Astrocyte (in vitro differentiated cells and primary cell): ENCODE measurements at regions not wholly inside any gene's neighbourhood (a gene's known extent, or its start where the extent isn't known, plus 50 kb on each side); places are given as distances from the start of the nearest gene placed in this dataset.

ENCODE experiments used
- DNase-seq: peaks from one replicate; pipeline ENCODE4 v3.0.0-alpha.2; 2010; ENCODE audit warnings: low read depth
- FAIRE-seq: peaks from 2 replicates; lab custom pipeline; 2011; peaks lifted over from hg19 to GRCh38; lab: Jason Lieb, UNC
- H2AFZ ChIP-seq: 2 replicates; pipeline ENCODE4 v1.6.0; 2012; ENCODE audit warnings: low read depth, low read length, inconsistent platforms
- H3K27ac ChIP-seq: 2 replicates; pipeline ENCODE4 v1.5.1; 2011; ENCODE audit warnings: low read depth, low read length, inconsistent platforms
- H3K27me3 ChIP-seq: 2 replicates; pipeline ENCODE4 v1.6.0; 2011; ENCODE audit warnings: low read length, inconsistent platforms; ENCODE audit not compliant: insufficient read depth
- H3K36me3 ChIP-seq: 2 replicates; pipeline ENCODE4 v1.5.1; 2011; ENCODE audit warnings: low read length, inconsistent platforms; ENCODE audit not compliant: insufficient read depth
- H3K4me1 ChIP-seq: 2 replicates; pipeline ENCODE4 v1.5.1; 2011; ENCODE audit warnings: low read length, inconsistent platforms; ENCODE audit not compliant: insufficient read depth
- H3K4me2 ChIP-seq: 2 replicates; pipeline ENCODE4 v1.6.0; 2012; ENCODE audit warnings: low read length, inconsistent platforms
- H3K4me3 ChIP-seq: 2 replicates; pipeline ENCODE4 v1.5.1; 2011; ENCODE audit warnings: low read depth, mild to moderate bottlenecking, low read length, inconsistent platforms; ENCODE audit not compliant: insufficient read depth
- H3K79me2 ChIP-seq: 2 replicates; pipeline ENCODE4 v1.6.0; 2012; ENCODE audit warnings: mild to moderate bottlenecking, low read length, inconsistent platforms; ENCODE audit not compliant: insufficient read depth
- H3K9ac ChIP-seq: 2 replicates; pipeline ENCODE4 v1.6.0; 2012; ENCODE audit warnings: mild to moderate bottlenecking, low read length, inconsistent platforms
- H3K9me3 ChIP-seq: 2 replicates; pipeline ENCODE4 v1.5.1; 2012; ENCODE audit warnings: low read depth, mild to moderate bottlenecking, low read length, inconsistent platforms; ENCODE audit not compliant: insufficient read depth
- H4K20me1 ChIP-seq: 2 replicates; pipeline ENCODE4 v1.6.0; 2012; ENCODE audit warnings: low read length, inconsistent platforms; ENCODE audit not compliant: insufficient read depth
- H3K27ac Mint-ChIP-seq: one replicate; pipeline ENCODE4 v1.8.0; 2021; ENCODE audit warnings: mild to moderate bottlenecking, mixed read lengths; ENCODE audit not compliant: unreplicated experiment
- H3K27me3 Mint-ChIP-seq: one replicate; pipeline ENCODE4 v1.8.0; 2021; ENCODE audit warnings: low read depth, mixed read lengths; ENCODE audit not compliant: unreplicated experiment
- H3K36me3 Mint-ChIP-seq: one replicate; pipeline ENCODE4 v1.8.0; 2021; ENCODE audit warnings: low read depth, mixed read lengths; ENCODE audit not compliant: unreplicated experiment
- H3K4me1 Mint-ChIP-seq: one replicate; pipeline ENCODE4 v1.8.0; 2021; ENCODE audit warnings: low read depth, mixed read lengths; ENCODE audit not compliant: unreplicated experiment
- H3K4me3 Mint-ChIP-seq: one replicate; pipeline ENCODE4 v1.8.0; 2021; ENCODE audit warnings: mild to moderate bottlenecking, moderate library complexity, mixed read lengths; ENCODE audit not compliant: unreplicated experiment
- H3K9me3 Mint-ChIP-seq: one replicate; pipeline ENCODE4 v1.8.0; 2021; ENCODE audit warnings: mild to moderate bottlenecking, mixed read lengths; ENCODE audit not compliant: unreplicated experiment
- EZH2 ChIP-seq: IDR thresholded peaks from 2 replicates; pipeline ENCODE4 v1.6.1; 2012; ENCODE audit warnings: mild to moderate bottlenecking, low read length, inconsistent platforms; ENCODE audit not compliant: insufficient read depth
- TF ChIP-seq, protein P1 (sequence below): IDR thresholded peaks from 2 replicates; pipeline ENCODE4 v1.5.1; 2011; ENCODE audit warnings: low read depth, mild to moderate bottlenecking, inconsistent platforms, low read length, moderate library complexity; ENCODE audit not compliant: insufficient read depth

DNA sequence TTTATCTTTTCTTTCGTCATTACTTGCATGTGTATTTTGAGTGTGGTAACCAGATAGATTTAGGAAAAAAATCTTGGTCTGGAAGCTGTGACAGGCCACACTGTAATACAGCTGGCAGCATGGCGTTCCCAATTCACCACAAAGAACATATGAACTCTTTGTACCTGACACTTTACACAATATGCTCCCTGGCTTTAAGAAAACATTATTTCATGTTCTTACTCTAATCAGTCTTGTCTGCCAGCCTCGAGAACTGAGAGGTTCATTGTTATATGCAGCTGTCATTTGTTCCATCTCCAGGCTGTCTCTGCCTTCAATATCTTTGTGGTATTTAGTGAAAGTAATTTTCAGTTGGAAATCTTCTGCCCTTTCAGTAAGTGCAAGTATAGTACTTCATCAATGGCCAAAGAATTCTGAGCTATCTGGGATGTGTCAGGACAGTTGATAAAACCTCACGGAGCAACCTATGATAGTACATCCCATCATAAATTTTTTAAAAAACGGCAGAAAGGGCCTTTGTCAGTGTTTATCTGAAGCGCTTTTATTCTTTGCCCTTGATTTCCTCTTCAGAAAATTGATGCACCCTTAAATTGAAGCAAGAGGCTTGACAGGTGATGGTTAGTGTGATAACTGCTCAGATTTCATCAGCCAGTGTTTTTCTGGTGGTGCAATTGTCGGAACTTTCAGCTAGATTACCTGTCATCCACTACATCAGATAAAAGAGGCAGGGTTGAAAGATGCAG lies 146.3 kb upstream of the SP8 start:
- no peaks in the 10 kb centered on the region for H4K20me1 ChIP-seq
- H3K4me1 ChIP-seq: no peaks in the 10 kb centered on the region
- H2AFZ ChIP-seq: no peak overlapping the region
- H3K9ac ChIP-seq: no peak overlapping the region
- no peak for TF ChIP-seq EZH2
- Mint-ChIP-seq H3K9me3 (no peaks in the 10 kb centered on the region), H3K4me1 (no peaks in the 10 kb centered on the region), H3K27ac (no peak overlapping the region), H3K4me3 (no peak overlapping the region), H3K36me3 (no peaks in the 10 kb centered on the region), H3K27me3 (no peaks in the 10 kb centered on the region)
- H3K27ac ChIP-seq: no peak overlapping the region
- H3K79me2 ChIP-seq: no peaks in the 10 kb centered on the region
- H3K9me3 ChIP-seq: no peaks in the 10 kb centered on the region
- H3K36me3 ChIP-seq: no peaks in the 10 kb centered on the region
- H3K4me3 ChIP-seq: no peak overlapping the region
- DNase-seq (no peak), FAIRE-seq (no peak)
- H3K4me2 ChIP-seq: no peak overlapping the region
- H3K27me3 ChIP-seq: no peaks in the 10 kb centered on the region

GRCh38 chr7:20945451-20945850 lies 158.8 kb upstream of the SP8 start:
- no peaks in the 10 kb centered on the region for H3K36me3 ChIP-seq
- H3K9me3 ChIP-seq: no peaks in the 10 kb centered on the region
- no peak overlapping the region for H2AFZ ChIP-seq
- Mint-ChIP-seq H3K4me1 (no peaks in the 10 kb centered on the region), H3K27me3 (no peaks in the 10 kb centered on the region), H3K36me3 (no peaks in the 10 kb centered on the region), H3K9me3 (peaks cover 6% of the 10 kb centered on the region), H3K27ac (no peak overlapping the region), H3K4me3 (no peak overlapping the region)
- H3K9ac ChIP-seq: no peak overlapping the region
- H4K20me1 ChIP-seq: no peaks in the 10 kb centered on the region
- H3K79me2 ChIP-seq: no peaks in the 10 kb centered on the region
- H3K4me2 ChIP-seq: no peak overlapping the region
- TF ChIP-seq EZH2: no peak
- TF ChIP-seq, protein P1, sequence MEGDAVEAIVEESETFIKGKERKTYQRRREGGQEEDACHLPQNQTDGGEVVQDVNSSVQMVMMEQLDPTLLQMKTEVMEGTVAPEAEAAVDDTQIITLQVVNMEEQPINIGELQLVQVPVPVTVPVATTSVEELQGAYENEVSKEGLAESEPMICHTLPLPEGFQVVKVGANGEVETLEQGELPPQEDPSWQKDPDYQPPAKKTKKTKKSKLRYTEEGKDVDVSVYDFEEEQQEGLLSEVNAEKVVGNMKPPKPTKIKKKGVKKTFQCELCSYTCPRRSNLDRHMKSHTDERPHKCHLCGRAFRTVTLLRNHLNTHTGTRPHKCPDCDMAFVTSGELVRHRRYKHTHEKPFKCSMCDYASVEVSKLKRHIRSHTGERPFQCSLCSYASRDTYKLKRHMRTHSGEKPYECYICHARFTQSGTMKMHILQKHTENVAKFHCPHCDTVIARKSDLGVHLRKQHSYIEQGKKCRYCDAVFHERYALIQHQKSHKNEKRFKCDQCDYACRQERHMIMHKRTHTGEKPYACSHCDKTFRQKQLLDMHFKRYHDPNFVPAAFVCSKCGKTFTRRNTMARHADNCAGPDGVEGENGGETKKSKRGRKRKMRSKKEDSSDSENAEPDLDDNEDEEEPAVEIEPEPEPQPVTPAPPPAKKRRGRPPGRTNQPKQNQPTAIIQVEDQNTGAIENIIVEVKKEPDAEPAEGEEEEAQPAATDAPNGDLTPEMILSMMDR: no peak
- FAIRE-seq (no peak), DNase-seq (no peak)
- no peak overlapping the region for H3K4me3 ChIP-seq
- no peaks in the 10 kb centered on the region for H3K27me3 ChIP-seq
- H3K4me1 ChIP-seq: no peaks in the 10 kb centered on the region
- no peak overlapping the region for H3K27ac ChIP-seq

DNA sequence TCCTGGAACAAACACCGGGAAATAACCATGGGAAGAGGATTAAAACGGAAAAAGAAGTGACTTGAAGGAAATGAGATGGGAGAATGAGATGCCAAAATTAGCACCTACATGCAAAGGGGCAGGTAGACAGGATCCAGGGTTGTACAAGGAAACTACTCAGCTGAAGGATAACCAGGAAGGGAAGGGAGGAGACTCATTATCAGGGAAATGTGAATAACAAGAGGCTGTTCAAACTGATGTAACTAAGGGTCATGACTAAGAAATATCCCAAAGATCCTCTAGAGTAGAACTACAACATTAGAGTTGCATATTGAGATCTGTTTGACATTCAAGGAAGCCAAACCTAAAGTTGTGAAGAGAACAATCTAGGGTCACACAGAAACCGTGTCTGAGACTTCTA lies 166.2 kb upstream of the SP8 start:
- Mint-ChIP-seq H3K27me3 (no peaks in the 10 kb centered on the region), H3K27ac (peak overlapping the region; percentile 48), H3K4me1 (peaks cover 22% of the 10 kb centered on the region), H3K36me3 (no peaks in the 10 kb centered on the region), H3K9me3 (no peaks in the 10 kb centered on the region), H3K4me3 (no peak overlapping the region)
- no peak overlapping the region for H3K4me2 ChIP-seq
- H4K20me1 ChIP-seq: no peaks in the 10 kb centered on the region
- no peak overlapping the region for H3K4me3 ChIP-seq
- no peak overlapping the region for H3K9ac ChIP-seq
- H3K36me3 ChIP-seq: no peaks in the 10 kb centered on the region
- H3K79me2 ChIP-seq: no peaks in the 10 kb centered on the region
- no peak overlapping the region for H3K27ac ChIP-seq
- no peaks in the 10 kb centered on the region for H3K27me3 ChIP-seq
- no peaks in the 10 kb centered on the region for H3K4me1 ChIP-seq
- H3K9me3 ChIP-seq: no peaks in the 10 kb centered on the region
- no peak overlapping the region for H2AFZ ChIP-seq
- DNase-seq: no peak
- TF ChIP-seq EZH2: no peak
- TF ChIP-seq, protein P1: no peak
- FAIRE-seq: no peak
